NB4 (cell line): ENCODE measurements at regions not wholly inside any gene's neighbourhood (a gene's known extent, or its start where the extent isn't known, plus 50 kb on each side); places are given as distances from the start of the nearest gene placed in this dataset.

ENCODE experiments used
- MYC ChIP-seq: IDR thresholded peaks from 2 replicates; pipeline ENCODE4 v1.6.1; 2011; ENCODE audit warnings: low read depth, low read length
- POLR2A ChIP-seq: IDR thresholded peaks from 2 replicates; pipeline ENCODE4 v1.6.1; 2011; ENCODE audit warnings: mild to moderate bottlenecking; ENCODE audit not compliant: insufficient read length; ENCODE audit errors: extremely low read depth
- TF ChIP-seq, protein P1 (sequence below): IDR thresholded peaks from one replicate; pipeline ENCODE4 v1.5.1; 2012; ENCODE audit warnings: low read depth, low read length

DNA sequence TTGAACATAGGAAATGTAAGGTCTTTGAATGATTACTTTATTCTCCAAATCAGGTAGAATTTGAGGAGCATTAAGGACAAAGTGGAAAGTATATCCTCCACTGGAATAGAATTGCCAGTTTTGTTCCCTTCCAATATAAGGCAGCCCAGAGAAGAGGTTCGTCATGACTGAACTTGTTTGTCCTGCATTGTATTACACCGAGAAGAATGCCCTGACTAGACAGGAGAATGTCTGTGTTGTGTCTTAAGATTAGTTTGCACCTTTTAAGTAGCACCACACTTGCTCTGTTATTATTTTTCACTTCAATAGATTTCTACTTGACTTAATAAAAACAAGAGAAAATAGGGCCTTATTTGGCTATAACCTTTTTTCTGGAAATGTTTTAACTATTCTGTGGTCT lies 586.2 kb upstream of the PTGER4 start:
- TF ChIP-seq, protein P1, sequence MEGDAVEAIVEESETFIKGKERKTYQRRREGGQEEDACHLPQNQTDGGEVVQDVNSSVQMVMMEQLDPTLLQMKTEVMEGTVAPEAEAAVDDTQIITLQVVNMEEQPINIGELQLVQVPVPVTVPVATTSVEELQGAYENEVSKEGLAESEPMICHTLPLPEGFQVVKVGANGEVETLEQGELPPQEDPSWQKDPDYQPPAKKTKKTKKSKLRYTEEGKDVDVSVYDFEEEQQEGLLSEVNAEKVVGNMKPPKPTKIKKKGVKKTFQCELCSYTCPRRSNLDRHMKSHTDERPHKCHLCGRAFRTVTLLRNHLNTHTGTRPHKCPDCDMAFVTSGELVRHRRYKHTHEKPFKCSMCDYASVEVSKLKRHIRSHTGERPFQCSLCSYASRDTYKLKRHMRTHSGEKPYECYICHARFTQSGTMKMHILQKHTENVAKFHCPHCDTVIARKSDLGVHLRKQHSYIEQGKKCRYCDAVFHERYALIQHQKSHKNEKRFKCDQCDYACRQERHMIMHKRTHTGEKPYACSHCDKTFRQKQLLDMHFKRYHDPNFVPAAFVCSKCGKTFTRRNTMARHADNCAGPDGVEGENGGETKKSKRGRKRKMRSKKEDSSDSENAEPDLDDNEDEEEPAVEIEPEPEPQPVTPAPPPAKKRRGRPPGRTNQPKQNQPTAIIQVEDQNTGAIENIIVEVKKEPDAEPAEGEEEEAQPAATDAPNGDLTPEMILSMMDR, result no peak
- TF ChIP-seq POLR2A (no peak), MYC (no peak)
